Sigmoid colon (tissue), 4 donors: ENCODE measurements at regions not wholly inside any gene's neighbourhood (a gene's known extent, or its start where the extent isn't known, plus 50 kb on each side); places are given as distances from the start of the nearest gene placed in this dataset.

Experiments used
- EP300 ChIP-seq, 4 donors: sonication (generic); formaldehyde crosslinking; IDR thresholded peaks; one replicate each; pipeline ENCODE4 v1.6.1; 2017; ENCODE audit warnings: antibody characterized with exemption in 4 of 4
- POLR2A ChIP-seq, 2 donors: fragments of 450-650 bp; IDR thresholded peaks; one replicate each; pipeline ENCODE4 v1.6.1; 2016; ENCODE audit warnings: antibody characterized with exemption in 2 of 2, mild to moderate bottlenecking in 2 of 2, moderate library complexity in 2 of 2
- TF ChIP-seq, protein P1 (sequence below), 4 experiments: fragments of 450-650 bp in 3 of 4; fragments of 200-600 bp in 1 of 4; IDR thresholded peaks; one replicate each; pipeline ENCODE4 v1.5.1; 2016 to 2019; ENCODE audit warnings: antibody characterized with exemption in 4 of 4, mild to moderate bottlenecking in 3 of 4, moderate library complexity in 2 of 4

DNA sequence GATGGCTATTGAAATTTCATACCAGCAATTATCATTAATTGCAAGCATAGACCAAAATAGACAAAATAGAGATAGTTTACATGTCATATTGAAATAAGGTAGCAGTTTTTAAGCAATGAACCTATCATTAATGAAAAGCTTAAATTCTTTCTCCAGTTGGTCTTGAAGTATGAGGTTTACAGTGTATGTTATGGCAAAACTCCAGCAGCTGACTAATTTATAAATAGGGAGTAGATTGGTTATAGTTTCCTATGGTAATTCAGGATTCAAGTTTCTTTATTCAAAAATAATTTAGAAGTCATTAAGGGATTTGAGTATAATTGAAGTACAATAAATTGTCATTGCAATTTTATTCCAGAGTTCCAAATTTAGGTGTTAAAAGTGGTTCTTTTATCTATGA, 69.6 kb upstream of the COL5A2 start:
- TF ChIP-seq EP300 (IDR thresholded peaks at IDR 0.05), result no peak
- TF ChIP-seq POLR2A (IDR thresholded peaks at IDR 0.05), result no peak
- TF ChIP-seq, protein P1, sequence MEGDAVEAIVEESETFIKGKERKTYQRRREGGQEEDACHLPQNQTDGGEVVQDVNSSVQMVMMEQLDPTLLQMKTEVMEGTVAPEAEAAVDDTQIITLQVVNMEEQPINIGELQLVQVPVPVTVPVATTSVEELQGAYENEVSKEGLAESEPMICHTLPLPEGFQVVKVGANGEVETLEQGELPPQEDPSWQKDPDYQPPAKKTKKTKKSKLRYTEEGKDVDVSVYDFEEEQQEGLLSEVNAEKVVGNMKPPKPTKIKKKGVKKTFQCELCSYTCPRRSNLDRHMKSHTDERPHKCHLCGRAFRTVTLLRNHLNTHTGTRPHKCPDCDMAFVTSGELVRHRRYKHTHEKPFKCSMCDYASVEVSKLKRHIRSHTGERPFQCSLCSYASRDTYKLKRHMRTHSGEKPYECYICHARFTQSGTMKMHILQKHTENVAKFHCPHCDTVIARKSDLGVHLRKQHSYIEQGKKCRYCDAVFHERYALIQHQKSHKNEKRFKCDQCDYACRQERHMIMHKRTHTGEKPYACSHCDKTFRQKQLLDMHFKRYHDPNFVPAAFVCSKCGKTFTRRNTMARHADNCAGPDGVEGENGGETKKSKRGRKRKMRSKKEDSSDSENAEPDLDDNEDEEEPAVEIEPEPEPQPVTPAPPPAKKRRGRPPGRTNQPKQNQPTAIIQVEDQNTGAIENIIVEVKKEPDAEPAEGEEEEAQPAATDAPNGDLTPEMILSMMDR (IDR thresholded peaks at IDR 0.05), result no peak
